Endothelial cell of umbilical vein (primary cell): ENCODE measurements at regions not wholly inside any gene's neighbourhood (a gene's known extent, or its start where the extent isn't known, plus 50 kb on each side); places are given as distances from the start of the nearest gene placed in this dataset.

Experiments used
- BruUV-seq: library from RNA; stranded (reverse); fragments of 400-500 nt; replicated peaks from 2 replicates; lab custom pipeline; 2021; lab: Mats Ljungman, UMichigan
- CTCF ChIA-PET: fragments of 300-600, 350-600 bp; sonication (Branson Sonifier 250); formaldehyde crosslinking; loops from one replicate; lab custom pipeline; 2021; ENCODE audit warnings: antibody characterized with exemption, inconsistent platforms; lab: Charles Lee
- POLR2A ChIA-PET: fragments of 300-600, 350-600 bp; sonication (Branson Sonifier 250); formaldehyde crosslinking; loops from one replicate; lab custom pipeline; 2021; ENCODE audit warnings: antibody characterized with exemption, inconsistent platforms; lab: Charles Lee
- DNase-seq: peaks from one replicate; pipeline ENCODE4 v3.0.0-alpha.2; 2011; ENCODE audit warnings: low read depth, low spot score
- FAIRE-seq: peaks from 2 replicates; lab custom pipeline; 2011; peaks lifted over from hg19 to GRCh38; lab: Jason Lieb, UNC
- H2AFZ ChIP-seq: 2 replicates; pipeline ENCODE4 v1.6.0; 2012; ENCODE audit warnings: low read depth, low read length, control low read depth, inconsistent platforms
- H3K27ac ChIP-seq: 2 replicates; pipeline ENCODE4 v1.5.1; 2011; ENCODE audit warnings: low read depth, mild to moderate bottlenecking, control low read depth, low read length, moderate library complexity; ENCODE audit not compliant: insufficient read depth
- H3K27me3 ChIP-seq, 2 experiments: 2 replicates each; pipeline versions ENCODE4 v1.6.0 to v1.6.1; 2011; ENCODE audit warnings: low read length in 2 of 2, mixed read lengths in 1 of 2; ENCODE audit not compliant: control insufficient read depth in 2 of 2, insufficient read depth in 2 of 2
- H3K36me3 ChIP-seq, 2 experiments: 2 replicates in 1 of 2; 3 replicates in 1 of 2; pipeline ENCODE4 v1.5.1; 2011; ENCODE audit warnings: low read length in 2 of 2, mild to moderate bottlenecking in 1 of 2, moderate library complexity in 1 of 2; ENCODE audit not compliant: control insufficient read depth in 2 of 2, insufficient read depth in 2 of 2; ENCODE audit errors: extremely low read depth in 1 of 2
- H3K4me1 ChIP-seq: 3 replicates; pipeline ENCODE4 v1.5.1; 2011; ENCODE audit warnings: mild to moderate bottlenecking, low read length; ENCODE audit not compliant: control insufficient read depth, insufficient read depth; ENCODE audit errors: extremely low read depth
- H3K4me2 ChIP-seq: 2 replicates; pipeline ENCODE4 v1.6.1; 2011; ENCODE audit warnings: low read length, control low read depth, mixed read lengths; ENCODE audit not compliant: insufficient read depth
- H3K4me3 ChIP-seq, 3 experiments: fragments of 200-600 bp in 1 of 3; sonication (generic), shearing (Covaris generic) in 1 of 3; replicated peaks in 1 of 3; 2 replicates each; pipeline ENCODE4 v1.5.1; 2011 to 2016; ENCODE audit warnings: control low read depth in 3 of 3, low read length in 3 of 3, mild to moderate bottlenecking in 2 of 3, inconsistent platforms in 1 of 3, low read depth in 1 of 3, moderate library complexity in 1 of 3; ENCODE audit not compliant: insufficient read depth in 1 of 3
- H3K79me2 ChIP-seq: 2 replicates; pipeline ENCODE4 v1.6.0; 2012; ENCODE audit warnings: low read length, inconsistent platforms; ENCODE audit not compliant: control insufficient read depth, insufficient read depth
- H3K9ac ChIP-seq: replicated peaks from 2 replicates; pipeline ENCODE3; 2011; ENCODE audit warnings: low read length, control low read depth; ENCODE audit not compliant: insufficient read depth; ENCODE audit errors: extremely low read depth
- H3K9me1 ChIP-seq: replicated peaks from 3 replicates; pipeline ENCODE4 v1.6.0; 2011; ENCODE audit warnings: mild to moderate bottlenecking, low read length; ENCODE audit not compliant: control insufficient read depth, insufficient read depth; ENCODE audit errors: extremely low read depth
- H3K9me3 ChIP-seq: replicated peaks from 2 replicates; pipeline ENCODE4 v1.5.1; 2012; ENCODE audit warnings: low read length, inconsistent platforms; ENCODE audit not compliant: control insufficient read depth, insufficient read depth
- H4K20me1 ChIP-seq: replicated peaks from 2 replicates; pipeline ENCODE3; 2011; ENCODE audit warnings: mild to moderate bottlenecking, low read length; ENCODE audit not compliant: control insufficient read depth, insufficient read depth; ENCODE audit errors: extremely low read depth
- EZH2 ChIP-seq: IDR thresholded peaks from 2 replicates; pipeline ENCODE4 v1.6.1; 2012; ENCODE audit warnings: borderline replicate concordance, low read depth, mild to moderate bottlenecking, moderate library complexity, low read length, inconsistent platforms; ENCODE audit not compliant: severe bottlenecking
- FOS ChIP-seq: IDR thresholded peaks from 2 replicates; pipeline ENCODE4 v1.6.1; 2011; ENCODE audit warnings: mild to moderate bottlenecking, low read length, moderate library complexity, borderline replicate concordance; ENCODE audit not compliant: insufficient read depth
- GATA2 ChIP-seq: IDR thresholded peaks from 2 replicates; pipeline ENCODE4 v1.7.0; 2011; ENCODE audit warnings: low read depth, mild to moderate bottlenecking, moderate library complexity, mixed read lengths, low read length; ENCODE audit not compliant: insufficient read length, insufficient read depth
- JUN ChIP-seq: IDR thresholded peaks from 2 replicates; pipeline ENCODE4 v1.6.1; 2011; ENCODE audit warnings: borderline replicate concordance, low read depth; ENCODE audit not compliant: insufficient read length, insufficient read depth
- MYC ChIP-seq: IDR thresholded peaks from one replicate; pipeline ENCODE4 v1.6.1; 2011; ENCODE audit warnings: mild to moderate bottlenecking, low read depth, low read length
- POLR2A ChIP-seq: IDR thresholded peaks from 2 replicates; pipeline ENCODE4 v1.6.1; 2012; ENCODE audit warnings: low read depth, mild to moderate bottlenecking, control low read depth, low read length
- POLR2AphosphoS5 ChIP-seq: IDR thresholded peaks from 2 replicates; pipeline ENCODE4 v1.6.1; 2012; ENCODE audit warnings: low read depth, mild to moderate bottlenecking, control low read depth, low read length, moderate library complexity; ENCODE audit not compliant: insufficient read depth
- dilution Hi-C: fragments of 300-500 bp; cut with MboI; formaldehyde crosslinking; loops from one replicate; pipeline ENCODE4 v1.15.0; 2019; ENCODE audit warnings: low sequenced_read_pairs; ENCODE audit not compliant: extremely low pct_ligation_motif_present
- intact Hi-C: fragments of 100-400 bp; cut with micrococcal nuclease; formaldehyde crosslinking; loops from one replicate; pipeline ENCODE4 v1.10.0; 2022
- TF ChIP-seq, protein P1 (sequence below), 2 donors: IDR thresholded peaks; 1 replicate in 1 of 2; 2 replicates in 1 of 2; pipeline ENCODE4 v1.5.1; 2011; ENCODE audit warnings: low read length in 2 of 2, mild to moderate bottlenecking in 2 of 2, moderate library complexity in 2 of 2, control low read depth in 1 of 2, inconsistent platforms in 1 of 2, low read depth in 1 of 2; ENCODE audit not compliant: insufficient read depth in 1 of 2; ENCODE audit errors: extremely low read depth in 1 of 2
- TF ChIP-seq, protein P2 (sequence below): IDR thresholded peaks from 2 replicates; pipeline ENCODE4 v1.6.1; 2011; ENCODE audit not compliant: insufficient read depth, insufficient read length

DNA sequence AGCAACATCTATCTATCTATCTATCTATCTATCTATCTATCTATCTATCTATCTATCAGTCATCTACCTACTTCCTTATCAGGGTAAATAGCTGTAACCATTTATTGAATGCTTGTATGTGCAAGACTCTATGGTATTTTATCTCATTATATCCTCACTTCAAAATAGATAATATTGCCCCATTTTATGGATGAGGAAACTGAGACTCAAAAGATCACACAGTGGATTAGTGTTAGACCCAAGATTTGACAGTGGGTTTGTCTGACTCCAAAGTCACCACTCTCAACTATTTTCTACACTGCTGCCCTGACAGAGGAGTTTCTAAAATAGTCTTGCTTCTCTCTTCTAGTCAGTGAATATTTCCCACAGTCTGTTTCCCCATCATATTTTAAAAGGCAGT is 94.3 kb upstream of the NR3C1 start:
- Histone ChIP-seq H3K27ac (no peak overlapping the region), H3K4me2 (no peak overlapping the region), H3K79me2 (no peaks in the 10 kb centered on the region), H3K9me1 (no peaks in the 10 kb centered on the region), H2AFZ (no peak overlapping the region), H4K20me1 (no peaks in the 10 kb centered on the region), H3K27me3 (no peaks in the 10 kb centered on the region), H3K9ac (no peak overlapping the region), H3K9me3 (no peaks in the 10 kb centered on the region), H3K4me3 (no peak overlapping the region), H3K36me3 (no peaks in the 10 kb centered on the region), H3K4me1 (peaks cover 3% of the 10 kb centered on the region)
- ChIA-PET CTCF (interaction anchor here (1.4 to 2.5 kb wide), 2 partner anchors 10 to 12 kb away, joined by 3 to 7 read pairs; no protein-coding TSS in a partner anchor), POLR2A (no interaction called here)
- BruUV-seq, result no TSS peak
- no peak for DNase-seq
- dilution Hi-C loops (no loop called here), intact Hi-C loops (no loop called here)
- no peak for FAIRE-seq
- TF ChIP-seq EZH2 (no peak), FOS (no peak), POLR2AphosphoS5 (no peak), POLR2A (no peak), JUN (no peak), MYC (no peak), GATA2 (no peak)
- TF ChIP-seq, protein P1, sequence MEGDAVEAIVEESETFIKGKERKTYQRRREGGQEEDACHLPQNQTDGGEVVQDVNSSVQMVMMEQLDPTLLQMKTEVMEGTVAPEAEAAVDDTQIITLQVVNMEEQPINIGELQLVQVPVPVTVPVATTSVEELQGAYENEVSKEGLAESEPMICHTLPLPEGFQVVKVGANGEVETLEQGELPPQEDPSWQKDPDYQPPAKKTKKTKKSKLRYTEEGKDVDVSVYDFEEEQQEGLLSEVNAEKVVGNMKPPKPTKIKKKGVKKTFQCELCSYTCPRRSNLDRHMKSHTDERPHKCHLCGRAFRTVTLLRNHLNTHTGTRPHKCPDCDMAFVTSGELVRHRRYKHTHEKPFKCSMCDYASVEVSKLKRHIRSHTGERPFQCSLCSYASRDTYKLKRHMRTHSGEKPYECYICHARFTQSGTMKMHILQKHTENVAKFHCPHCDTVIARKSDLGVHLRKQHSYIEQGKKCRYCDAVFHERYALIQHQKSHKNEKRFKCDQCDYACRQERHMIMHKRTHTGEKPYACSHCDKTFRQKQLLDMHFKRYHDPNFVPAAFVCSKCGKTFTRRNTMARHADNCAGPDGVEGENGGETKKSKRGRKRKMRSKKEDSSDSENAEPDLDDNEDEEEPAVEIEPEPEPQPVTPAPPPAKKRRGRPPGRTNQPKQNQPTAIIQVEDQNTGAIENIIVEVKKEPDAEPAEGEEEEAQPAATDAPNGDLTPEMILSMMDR (IDR thresholded peaks at IDR 0.05; ENCODE audit: extremely low read depth in 1 of 2, insufficient read depth in 1 of 2, low read depth in 1 of 2, low read length in 2 of 2), result no peak
- TF ChIP-seq, protein P2, sequence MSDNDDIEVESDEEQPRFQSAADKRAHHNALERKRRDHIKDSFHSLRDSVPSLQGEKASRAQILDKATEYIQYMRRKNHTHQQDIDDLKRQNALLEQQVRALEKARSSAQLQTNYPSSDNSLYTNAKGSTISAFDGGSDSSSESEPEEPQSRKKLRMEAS, result no peak
